GM21526 (cell line): ENCODE measurements at regions not wholly inside any gene's neighbourhood (a gene's known extent, or its start where the extent isn't known, plus 50 kb on each side); places are given as distances from the start of the nearest gene placed in this dataset.
"Not testable (repeated sequence)": the region's sequence is repeated elsewhere in the genome, so short reads cannot be mapped to it uniquely, and the experiment has no call there.

Experiments
- ATAC-seq: cut with Tn5 transposase; IDR thresholded peaks from one replicate; pipeline ENCODE4 v1.9.1; 2021; ENCODE audit warnings: moderate library complexity; ENCODE audit not compliant: unreplicated experiment, low FRiP score

DNA sequence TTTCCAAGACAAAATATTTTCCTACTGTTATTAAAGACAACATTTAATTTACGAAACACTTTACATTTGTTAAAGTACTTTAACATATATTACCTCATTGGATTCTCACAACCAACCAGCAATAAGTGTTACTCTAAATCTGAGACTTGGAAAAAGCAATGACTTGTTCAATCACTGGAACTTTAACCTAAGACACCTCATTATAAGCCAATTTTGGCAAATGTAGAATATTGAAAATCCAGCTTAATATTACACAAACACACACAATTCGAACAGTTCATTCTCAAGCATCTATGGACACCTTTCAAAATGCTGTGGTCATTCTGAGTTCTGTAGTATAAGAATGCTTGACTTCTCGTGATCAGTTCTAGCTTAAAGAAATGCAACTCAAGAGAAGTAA is 619.4 kb upstream of the CHAC2 start:
- ATAC-seq = no peak

GRCh38 chr2:53131416-53131815 is 636.2 kb upstream of the CHAC2 start:
- ATAC-seq = no peak

DNA sequence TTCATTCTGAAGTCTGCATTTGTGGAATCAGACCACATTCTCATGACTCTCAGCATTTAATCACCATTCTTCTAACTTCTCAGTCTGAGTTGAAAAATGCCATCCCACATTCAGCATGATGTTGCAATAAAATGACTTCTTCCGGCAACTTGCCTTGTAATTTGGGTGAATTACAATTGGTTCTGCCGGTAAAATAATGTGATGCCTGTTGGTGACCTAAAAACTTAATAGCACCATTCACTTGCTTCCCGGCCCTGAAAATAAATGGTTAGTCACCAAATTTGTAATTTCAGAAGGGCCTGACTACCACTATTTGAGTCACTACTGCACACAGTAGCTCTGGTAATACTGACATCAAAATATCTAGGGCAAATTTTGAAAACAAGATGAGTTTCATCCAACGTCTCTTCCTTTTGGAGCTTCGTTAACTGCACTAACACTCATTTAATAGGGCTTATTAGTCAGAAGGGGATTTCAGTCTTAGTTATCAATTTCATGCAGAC is 637.1 kb upstream of the CHAC2 start:
- ATAC-seq = no peak

DNA sequence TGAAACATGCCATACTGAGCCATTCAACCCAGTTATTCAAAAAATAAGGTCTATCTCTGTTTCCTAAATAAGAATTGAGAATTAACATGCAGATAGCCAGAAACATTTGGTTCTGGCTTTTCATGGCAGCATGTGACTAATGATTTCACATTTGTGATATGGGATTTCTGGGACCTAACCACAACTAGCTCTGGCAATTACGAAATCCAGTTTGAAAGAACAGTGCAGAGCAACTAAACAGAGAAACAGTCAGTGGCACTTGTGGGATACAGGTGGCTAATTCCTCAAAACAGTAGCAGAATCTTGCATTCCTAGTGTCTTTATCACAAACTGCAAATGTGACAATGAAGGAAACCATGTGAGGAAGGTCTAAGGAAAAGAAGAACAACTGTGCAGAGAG is 637.8 kb upstream of the CHAC2 start:
- ATAC-seq = no peak

- no peak for ATAC-seq
Observed at GRCh38 chr2:53127061-53127650, 640.4 kb upstream of the CHAC2 start.

- ATAC-seq = no peak
Observed at GRCh38 chr2:53114991-53115390, 652.6 kb upstream of the CHAC2 start.

GRCh38 chr2:53114582-53114981 is 653.0 kb upstream of the CHAC2 start:
- no peak for ATAC-seq

- not testable (repeated sequence) for ATAC-seq
Observed at GRCh38 chr2:53112408-53112807, 655.2 kb upstream of the CHAC2 start.

- ATAC-seq = no peak
Observed at GRCh38 chr2:53111406-53111805, 656.2 kb upstream of the CHAC2 start.

DNA sequence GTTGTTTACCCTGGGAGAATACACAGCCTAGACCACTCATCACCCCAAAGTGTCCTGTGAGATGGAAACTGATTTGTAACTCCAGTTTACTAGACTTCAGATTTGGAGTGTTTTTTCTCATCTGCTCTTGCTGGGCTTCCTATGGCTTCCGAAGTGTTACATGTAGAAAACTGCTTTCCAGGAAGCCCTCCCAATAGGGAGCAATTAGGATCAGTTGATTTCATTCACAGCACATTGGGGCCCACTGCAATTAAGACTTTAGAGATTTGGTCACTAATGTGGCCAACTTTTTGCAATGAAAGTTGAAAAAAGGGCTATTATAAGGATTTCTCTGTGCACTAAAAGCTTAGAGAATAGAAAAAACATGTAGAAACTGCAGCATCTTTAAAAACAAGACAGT is 656.6 kb upstream of the CHAC2 start:
- no peak for ATAC-seq

GRCh38 chr2:53108246-53108645 is 659.4 kb upstream of the CHAC2 start:
- no peak for ATAC-seq

- ATAC-seq = no peak
Observed at GRCh38 chr2:53104263-53104662, 663.3 kb upstream of the CHAC2 start.

DNA sequence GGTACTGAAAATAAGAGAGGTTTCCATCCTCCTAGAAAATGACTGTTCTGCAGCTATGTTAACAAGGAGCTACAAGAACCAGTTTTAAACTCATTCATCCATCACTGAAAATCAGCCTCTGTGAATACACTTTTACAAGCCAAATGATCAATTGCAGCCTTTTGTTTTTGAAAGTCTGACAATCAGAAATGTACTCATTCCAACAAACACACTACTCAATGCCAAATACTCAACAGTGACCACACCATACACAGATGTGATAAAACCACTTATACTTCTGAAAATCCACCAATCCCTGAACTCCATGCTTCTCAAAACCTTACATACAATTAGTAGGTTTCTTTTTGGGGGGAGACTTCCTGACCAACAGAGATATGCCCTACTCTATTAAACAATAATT is 663.9 kb upstream of the CHAC2 start:
- ATAC-seq = no peak

DNA sequence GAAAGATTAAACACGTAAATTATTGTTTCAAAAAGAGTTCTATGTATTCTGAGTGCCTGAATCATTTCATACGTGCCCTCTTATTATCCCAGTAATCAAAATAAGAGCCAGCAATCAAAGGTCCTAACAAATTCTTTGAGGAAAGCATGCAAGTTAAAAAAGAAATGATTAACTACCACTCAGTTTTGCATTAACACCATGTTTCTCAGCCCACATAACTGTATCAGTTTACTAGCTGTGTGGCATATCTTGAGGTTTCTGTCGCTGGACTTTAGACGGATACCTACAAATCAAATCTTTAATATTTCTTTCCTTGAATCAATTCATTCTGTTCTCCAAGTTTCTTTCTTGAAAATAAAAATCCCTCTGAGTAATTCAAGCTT is 668.9 kb upstream of the CHAC2 start:
- no peak for ATAC-seq

- no peak for ATAC-seq
Observed at GRCh38 chr2:53096351-53096750, 671.3 kb upstream of the CHAC2 start.

GRCh38 chr2:53095664-53096063 is 671.9 kb upstream of the CHAC2 start:
- no peak for ATAC-seq

DNA sequence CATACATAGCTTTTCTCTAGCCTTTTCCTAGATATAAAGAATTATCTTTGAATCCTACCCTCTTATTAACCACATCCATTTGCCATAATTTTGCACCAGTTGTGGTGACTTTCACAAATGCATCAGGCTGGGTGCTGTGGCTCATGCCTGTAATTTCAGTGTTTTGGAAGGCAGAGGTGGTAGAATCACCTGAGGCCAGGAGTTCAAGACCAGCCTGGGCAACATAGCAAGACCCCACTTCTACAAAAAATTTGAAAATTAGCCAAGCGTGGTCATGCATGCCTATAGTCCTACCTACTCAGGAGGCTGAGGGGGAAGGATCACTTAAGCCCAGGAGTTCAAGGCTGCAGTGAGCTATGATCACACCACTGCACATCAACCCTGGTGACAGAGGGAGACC is 672.4 kb upstream of the CHAC2 start:
- no peak for ATAC-seq

DNA sequence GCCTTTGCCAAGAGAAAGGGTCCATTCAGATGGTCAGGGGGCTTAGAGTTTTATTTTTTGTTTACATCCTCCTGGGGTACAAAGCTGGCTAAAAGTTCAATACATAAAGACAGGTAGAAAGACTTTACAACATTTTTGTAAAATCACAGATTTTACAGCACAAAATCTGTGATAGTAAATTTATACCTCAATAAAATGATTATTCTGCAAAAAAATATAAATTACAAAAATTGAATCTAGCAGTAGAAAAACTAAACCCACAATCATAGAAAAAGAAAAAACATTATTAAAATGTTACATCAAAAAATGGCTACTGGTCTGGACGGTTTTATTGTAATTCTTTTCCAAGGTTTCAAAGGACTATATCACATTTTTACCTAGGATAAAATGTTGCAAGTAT is 674.2 kb upstream of the CHAC2 start:
- ATAC-seq = no peak

DNA sequence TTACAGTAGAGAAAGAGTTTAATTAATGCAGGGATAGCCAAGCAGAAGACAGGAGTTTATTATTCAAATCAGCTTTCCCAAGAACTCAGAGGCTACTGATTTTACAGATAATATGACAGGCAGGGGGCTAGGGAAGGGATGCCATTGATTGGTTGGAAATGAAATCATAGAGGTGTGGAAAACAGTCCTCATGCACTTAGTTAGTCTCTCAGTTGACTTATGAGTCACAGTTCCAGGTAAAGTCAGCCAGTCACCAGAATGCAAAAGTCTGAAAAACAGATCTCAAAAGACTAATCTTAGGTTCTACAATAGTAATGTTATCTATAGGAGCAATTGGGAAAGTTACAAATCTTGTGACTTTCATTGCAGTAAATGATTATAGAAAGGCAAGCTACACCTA is 676.4 kb upstream of the CHAC2 start:
- ATAC-seq = no peak

DNA sequence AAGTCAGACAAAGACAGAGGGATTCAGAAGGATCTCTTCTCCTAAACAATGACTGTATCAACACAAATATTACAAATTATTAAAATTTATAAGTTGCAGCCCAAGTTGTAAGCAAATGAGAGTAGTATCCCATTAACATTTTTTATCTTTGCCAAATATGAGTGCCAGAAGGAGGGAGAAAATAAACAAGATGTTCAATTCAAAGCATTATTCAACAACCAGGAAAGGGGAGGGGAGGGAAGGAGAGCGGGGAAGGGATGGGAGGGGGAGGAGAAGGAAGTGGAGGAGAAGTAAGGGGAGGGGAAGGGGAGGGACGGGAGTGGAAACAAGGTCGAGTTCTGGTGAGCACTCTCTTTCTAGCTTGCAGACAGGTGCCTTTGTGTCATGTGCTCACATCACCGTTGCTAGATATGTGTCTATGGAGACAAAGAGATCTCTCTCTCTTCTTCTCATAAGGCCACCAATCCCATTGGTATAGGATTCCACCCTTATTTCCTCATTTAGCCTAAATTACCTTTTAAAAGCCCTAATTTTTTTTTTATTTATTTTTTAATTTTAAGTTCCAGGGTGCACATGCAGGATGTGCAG is 679.6 kb upstream of the CHAC2 start:
- no peak for ATAC-seq

- no peak for ATAC-seq
Observed at GRCh38 chr2:53087262-53087873, 680.2 kb upstream of the CHAC2 start.

DNA sequence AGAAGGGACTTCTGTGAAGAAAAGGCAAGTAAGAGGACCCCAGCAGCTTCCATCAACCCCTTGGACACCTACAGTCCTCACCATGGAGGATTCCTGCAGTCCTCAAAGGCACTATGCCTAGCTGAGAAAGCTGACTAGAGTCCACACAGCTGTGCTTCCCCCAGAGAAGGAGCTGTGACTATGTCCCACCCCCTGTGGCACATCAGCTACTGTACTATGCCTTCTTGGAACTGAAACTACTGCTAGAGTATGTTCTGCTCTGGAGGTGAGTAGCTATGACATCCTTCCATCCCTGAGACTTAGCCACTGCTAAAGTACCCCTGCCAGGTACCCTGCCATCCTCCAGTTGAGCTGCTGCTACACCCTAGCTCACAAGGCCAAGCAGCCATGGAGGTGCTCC is 690.2 kb upstream of the CHAC2 start:
- ATAC-seq = no peak
